ENCODE measurements at regions not wholly inside any gene's neighbourhood (a gene's known extent, or its start where the extent isn't known, plus 50 kb on each side); places are given as distances from the start of the nearest gene placed in this dataset.
"Not testable (repeated sequence)": the region's sequence is repeated elsewhere in the genome, so short reads cannot be mapped to it uniquely, and the experiment has no call there.

GRCh38 chr20:53748176-53748575 lies 154.5 kb upstream of the ZNF217 start:
- DNase-seq (ENCODE audit: low spot score), result no peak

- no peak for DNase-seq (ENCODE audit: low spot score)
These were observed 150.1 kb upstream of the ZNF217 start for GRCh38 chr20:53743607-53744260.

GRCh38 chr20:53742685-53743081 lies 149.0 kb upstream of the ZNF217 start:
- DNase-seq (ENCODE audit: low spot score), result no peak

GRCh38 chr20:53741726-53742028 lies 148.0 kb upstream of the ZNF217 start:
- DNase-seq (ENCODE audit: low spot score), result no peak

GRCh38 chr20:53739799-53740785 lies 146.5 kb upstream of the ZNF217 start:
- DNase-seq (ENCODE audit: low spot score), result peak; percentile 61

- DNase-seq (ENCODE audit: low spot score), result no peak
These were observed 145.5 kb upstream of the ZNF217 start for GRCh38 chr20:53738945-53739798.

- peak; percentile 48 for DNase-seq (ENCODE audit: low spot score)
These were observed 144.7 kb upstream of the ZNF217 start for GRCh38 chr20:53738039-53738944.

- DNase-seq (ENCODE audit: low spot score), result no peak
These were observed 143.9 kb upstream of the ZNF217 start for GRCh38 chr20:53737396-53738038.

- no peak for DNase-seq (ENCODE audit: low spot score)
These were observed 143.2 kb upstream of the ZNF217 start for GRCh38 chr20:53736757-53737395.

- no peak for DNase-seq (ENCODE audit: low spot score)
These were observed 142.6 kb upstream of the ZNF217 start for GRCh38 chr20:53736122-53736756.

- DNase-seq (ENCODE audit: low spot score), result no peak
These were observed 142.0 kb upstream of the ZNF217 start for GRCh38 chr20:53735536-53736050.

GRCh38 chr20:53734006-53734688 lies 140.5 kb upstream of the ZNF217 start:
- no peak for DNase-seq (ENCODE audit: low spot score)

- no peak for DNase-seq (ENCODE audit: low spot score)
These were observed 138.0 kb upstream of the ZNF217 start for GRCh38 chr20:53731595-53731994.

GRCh38 chr20:53728359-53728758 lies 134.7 kb upstream of the ZNF217 start:
- DNase-seq (ENCODE audit: low spot score), result no peak

- not testable (repeated sequence) for DNase-seq (ENCODE audit: low spot score)
These were observed 133.6 kb upstream of the ZNF217 start for GRCh38 chr20:53727239-53727638.

- no peak for DNase-seq (ENCODE audit: low spot score)
These were observed 131.9 kb upstream of the ZNF217 start for GRCh38 chr20:53725575-53725970.

GRCh38 chr20:53723621-53724020 lies 130.0 kb upstream of the ZNF217 start:
- DNase-seq (ENCODE audit: low spot score), result no peak

GRCh38 chr20:53723045-53723444 lies 129.4 kb upstream of the ZNF217 start:
- DNase-seq (ENCODE audit: low spot score), result no peak

GRCh38 chr20:53722515-53723036 lies 128.9 kb upstream of the ZNF217 start:
- DNase-seq (ENCODE audit: low spot score), result no peak
